Activated CD8-positive, alpha-beta memory T cell treated with anti-CD3 and anti-CD28 coated beads for 24 hours (primary cell): ENCODE measurements at regions not wholly inside any gene's neighbourhood (a gene's known extent, or its start where the extent isn't known, plus 50 kb on each side); places are given as distances from the start of the nearest gene placed in this dataset.
"Not testable (repeated sequence)": the region's sequence is repeated elsewhere in the genome, so short reads cannot be mapped to it uniquely, and the experiment has no call there.

Source experiments
- DNase-seq: peaks from one replicate; pipeline ENCODE4 v3.0.0-alpha.2; 2020

- no peak for DNase-seq
Observed at GRCh38 chr5:106076655-106077054, 1594.1 kb downstream of the EFNA5 start.

DNA sequence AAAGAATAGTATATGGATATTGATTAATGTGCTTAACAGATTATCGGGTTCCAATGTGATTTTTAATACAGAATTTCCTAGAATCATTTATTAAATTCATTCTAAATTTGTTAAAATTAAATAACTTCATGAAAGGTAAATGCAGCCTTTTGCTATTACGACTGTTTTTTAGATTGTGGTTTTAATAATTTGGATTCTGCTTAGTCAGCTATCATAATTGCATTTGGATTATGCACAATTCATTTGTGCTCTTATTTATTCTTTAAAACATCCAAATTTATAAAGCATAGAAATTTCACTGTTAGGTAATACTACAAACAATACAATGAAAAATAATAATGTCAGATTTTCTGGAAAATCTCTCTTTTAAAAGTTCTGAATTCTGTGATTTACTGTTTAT lies 1598.5 kb downstream of the EFNA5 start:
- DNase-seq, result no peak

DNA sequence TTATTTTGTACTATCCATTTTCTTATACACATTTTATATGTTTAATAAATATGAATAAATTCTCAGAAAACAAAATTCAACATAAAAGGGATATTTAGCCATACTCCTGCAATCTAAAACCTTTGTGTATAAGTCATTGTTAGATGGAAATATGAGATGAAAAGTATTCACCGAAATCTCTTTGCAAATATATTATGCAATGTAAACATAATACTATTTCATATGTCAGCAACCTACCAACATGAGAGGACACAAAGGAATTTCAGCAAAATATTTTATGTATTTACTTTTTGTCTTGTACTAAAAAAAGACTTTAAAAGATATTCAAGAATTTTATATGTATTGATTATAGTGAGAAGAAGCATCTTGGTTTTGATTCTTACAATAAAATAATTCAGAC lies 1623.4 kb downstream of the EFNA5 start:
- no peak for DNase-seq

DNA sequence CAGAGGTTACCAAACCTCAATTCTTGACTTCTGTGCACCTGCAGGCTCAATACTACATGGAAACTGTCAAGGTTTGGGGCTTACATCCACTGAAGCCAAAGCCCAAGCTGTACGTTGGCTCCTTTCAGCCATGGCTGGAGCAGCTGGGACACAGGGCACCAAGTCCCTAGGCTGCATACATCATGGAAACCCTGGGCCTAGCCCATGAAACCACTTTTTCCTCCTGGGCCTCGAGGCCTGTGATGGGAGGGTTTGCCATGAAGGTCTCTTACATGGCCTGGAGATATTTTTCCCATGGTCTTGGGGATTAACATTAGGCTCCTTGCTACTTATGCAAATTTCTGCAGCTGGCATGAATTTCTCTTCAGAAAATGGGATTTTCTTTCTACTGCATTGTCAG lies 1638.7 kb downstream of the EFNA5 start:
- not testable (repeated sequence) for DNase-seq

DNA sequence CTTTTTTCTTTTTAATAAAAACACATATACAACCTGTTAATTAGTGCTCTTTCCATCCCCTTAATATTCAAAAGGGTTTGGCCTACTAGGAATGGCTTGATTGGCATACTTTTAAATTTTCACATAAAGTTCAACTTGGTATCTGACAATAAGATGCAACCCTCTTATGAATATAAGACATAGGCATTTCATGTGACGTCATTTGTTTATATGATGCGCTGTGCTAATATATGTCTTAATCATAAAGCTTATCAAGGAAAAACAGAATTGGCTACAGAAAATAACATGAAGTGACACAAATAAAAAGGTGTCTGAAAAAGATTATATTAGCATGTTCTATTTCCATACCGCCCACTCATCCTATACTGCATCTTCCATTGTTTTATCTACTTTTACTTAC lies 1642.4 kb downstream of the EFNA5 start:
- DNase-seq, result no peak

DNA sequence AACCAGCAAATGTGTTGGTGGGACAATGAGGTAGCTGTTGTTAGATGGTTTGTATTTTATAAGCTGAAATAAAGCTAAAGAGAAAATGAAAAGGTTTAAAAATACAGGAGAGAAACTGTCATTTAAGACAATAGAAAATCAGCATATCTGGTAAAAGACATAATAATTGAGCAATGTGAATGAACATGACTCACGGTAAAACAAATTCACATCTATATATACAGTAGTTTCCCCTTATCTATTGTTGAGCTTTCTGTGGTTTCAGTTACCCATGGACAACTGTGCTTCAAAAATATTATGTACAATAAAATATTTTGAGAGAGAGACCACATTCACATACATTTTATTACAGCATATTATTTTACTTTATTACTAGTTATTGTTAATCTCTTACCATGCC lies 1649.8 kb downstream of the EFNA5 start:
- no peak for DNase-seq

- no peak for DNase-seq
Observed at GRCh38 chr5:106019261-106019660, 1651.5 kb downstream of the EFNA5 start.

GRCh38 chr5:106017243-106017857 lies 1653.4 kb downstream of the EFNA5 start:
- DNase-seq, result no peak

DNA sequence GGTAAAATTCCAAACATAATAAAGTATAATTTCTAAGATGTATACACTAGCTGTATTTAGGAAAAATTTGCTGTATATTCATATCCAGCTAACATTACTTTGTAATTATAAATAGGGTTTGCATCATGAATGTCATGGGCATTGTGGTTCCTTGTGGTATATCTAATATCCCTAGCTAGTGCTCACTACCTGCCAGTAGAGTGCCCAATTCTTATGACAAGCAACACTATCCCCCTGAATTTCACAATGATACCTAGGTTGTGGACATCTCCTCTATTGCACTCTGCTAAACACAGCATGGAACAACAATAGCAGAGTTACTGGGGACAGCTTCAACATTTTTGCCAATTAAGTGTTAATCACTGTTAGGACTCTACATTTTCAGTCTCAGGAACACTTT lies 1656.5 kb downstream of the EFNA5 start:
- DNase-seq, result no peak

GRCh38 chr5:106006242-106006641 lies 1664.5 kb downstream of the EFNA5 start:
- DNase-seq, result no peak

DNA sequence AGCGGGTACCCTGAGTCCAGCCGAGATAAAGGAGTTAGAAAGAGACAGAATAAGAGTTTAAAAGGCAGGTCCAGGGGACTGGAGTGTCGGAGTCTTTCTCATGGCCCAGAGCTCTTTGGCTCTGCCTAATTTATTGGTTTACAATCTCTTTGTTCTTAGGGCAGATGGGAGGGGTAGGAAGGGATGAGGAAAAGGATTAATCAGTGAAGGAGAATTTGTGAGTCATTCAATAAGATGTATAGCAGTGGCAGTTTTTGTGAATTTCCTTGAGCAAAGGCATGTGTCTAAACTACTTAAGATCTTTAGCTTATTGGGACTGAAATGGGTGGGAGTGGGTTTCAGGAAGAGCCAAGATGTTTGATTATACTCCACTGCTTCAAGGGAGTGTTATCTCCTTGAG lies 1671.7 kb downstream of the EFNA5 start:
- DNase-seq, result not testable (repeated sequence)

DNA sequence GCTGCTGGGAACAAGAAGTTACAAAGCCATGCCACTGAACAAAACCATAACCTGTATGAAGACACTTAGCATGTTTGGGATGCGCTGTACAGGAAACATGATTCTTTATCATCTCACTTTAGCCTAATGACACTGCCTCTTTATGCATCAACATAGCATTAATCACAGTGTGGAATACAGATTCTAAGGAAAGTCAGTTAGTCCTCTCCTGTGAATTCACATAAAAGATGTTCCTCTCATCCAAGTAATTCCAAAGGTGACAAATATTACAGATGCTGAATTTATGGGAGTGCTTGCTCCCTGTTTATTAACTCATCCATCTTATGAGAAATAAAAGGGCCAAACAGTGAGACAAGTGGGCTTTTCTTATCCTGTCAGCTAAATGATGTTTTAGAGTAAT lies 1677.7 kb downstream of the EFNA5 start:
- DNase-seq, result no peak

DNA sequence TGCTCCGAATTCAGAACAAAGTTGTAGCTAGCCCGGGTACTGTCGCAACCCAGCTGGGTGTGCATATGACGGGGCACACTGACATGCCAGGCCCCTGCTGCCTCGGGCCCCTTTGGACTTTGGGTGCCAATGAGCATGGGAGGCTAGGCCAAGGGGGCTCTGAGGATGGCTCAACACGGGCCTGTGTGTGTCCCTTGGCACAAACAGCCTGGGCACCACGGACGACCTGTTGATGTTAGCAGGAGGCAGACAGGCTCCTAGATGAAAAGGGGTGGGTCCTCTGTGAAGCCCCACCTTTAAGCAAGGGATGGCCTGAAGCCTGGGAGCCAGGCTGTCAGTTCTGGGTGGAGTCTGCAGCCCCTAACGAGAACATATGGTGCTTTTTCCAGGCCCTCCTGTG lies 1688.2 kb downstream of the EFNA5 start:
- DNase-seq, result no peak

DNA sequence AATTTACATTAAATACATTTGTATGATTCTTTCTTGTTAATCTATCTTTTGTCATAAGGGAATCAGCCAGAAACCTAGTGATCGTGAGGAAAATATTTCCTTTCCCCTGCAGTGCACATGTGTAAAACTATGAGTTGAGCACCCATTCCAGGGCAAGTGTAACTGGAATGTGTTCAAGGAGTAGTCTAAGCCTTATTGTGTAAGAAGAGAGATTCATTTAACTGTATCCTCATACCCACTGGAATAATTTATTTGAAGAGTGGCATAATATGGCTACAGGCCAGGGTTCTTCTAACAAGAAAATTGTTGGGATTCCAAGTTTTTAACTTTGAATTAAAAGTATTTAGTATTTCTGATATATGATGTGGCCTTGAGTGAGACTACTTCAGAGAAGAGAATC lies 1692.7 kb downstream of the EFNA5 start:
- no peak for DNase-seq

- no peak for DNase-seq
Observed at GRCh38 chr5:105977163-105977562, 1693.6 kb downstream of the EFNA5 start.

DNA sequence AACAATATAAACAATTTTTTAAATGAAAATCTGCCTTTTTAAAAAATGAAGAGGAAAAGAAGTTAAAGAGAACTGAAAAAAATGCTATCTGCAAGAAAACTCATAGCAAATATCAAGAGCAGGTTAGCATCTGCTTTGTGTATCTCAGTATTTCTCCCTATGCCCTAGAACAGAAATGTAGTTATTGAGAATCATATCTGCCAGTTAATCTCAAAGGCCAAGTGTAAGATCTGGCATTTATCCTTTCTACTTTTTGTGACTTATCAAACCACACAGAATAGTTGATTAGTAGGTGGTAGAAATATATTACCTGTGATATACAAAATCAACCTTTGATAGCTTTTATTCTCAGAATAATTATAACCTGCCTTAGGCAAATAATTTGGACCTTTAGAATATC lies 1699.8 kb downstream of the EFNA5 start:
- no peak for DNase-seq

DNA sequence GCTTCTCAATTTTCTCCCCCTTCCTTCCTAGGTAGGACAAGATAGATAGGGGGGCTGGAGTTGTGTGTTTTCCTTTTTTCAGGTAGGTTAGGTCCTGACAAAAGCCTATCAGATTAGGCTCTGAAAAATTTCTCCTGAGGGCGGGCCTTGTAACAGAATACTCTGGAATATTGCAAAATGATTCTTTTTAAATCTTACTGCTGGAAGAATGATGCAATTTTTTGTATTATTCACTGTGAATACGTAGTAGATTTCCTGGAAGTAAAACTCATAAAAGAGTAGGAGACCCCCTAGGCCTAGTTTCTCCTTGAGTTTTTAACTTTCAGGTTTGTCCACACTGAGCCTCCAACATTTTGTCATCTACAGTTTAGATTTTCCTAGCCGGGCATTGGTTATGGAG lies 1701.8 kb downstream of the EFNA5 start:
- no peak for DNase-seq

GRCh38 chr5:105963696-105964255 lies 1707.0 kb downstream of the EFNA5 start:
- no peak for DNase-seq

GRCh38 chr5:105961572-105961971 lies 1709.2 kb downstream of the EFNA5 start:
- no peak for DNase-seq

DNA sequence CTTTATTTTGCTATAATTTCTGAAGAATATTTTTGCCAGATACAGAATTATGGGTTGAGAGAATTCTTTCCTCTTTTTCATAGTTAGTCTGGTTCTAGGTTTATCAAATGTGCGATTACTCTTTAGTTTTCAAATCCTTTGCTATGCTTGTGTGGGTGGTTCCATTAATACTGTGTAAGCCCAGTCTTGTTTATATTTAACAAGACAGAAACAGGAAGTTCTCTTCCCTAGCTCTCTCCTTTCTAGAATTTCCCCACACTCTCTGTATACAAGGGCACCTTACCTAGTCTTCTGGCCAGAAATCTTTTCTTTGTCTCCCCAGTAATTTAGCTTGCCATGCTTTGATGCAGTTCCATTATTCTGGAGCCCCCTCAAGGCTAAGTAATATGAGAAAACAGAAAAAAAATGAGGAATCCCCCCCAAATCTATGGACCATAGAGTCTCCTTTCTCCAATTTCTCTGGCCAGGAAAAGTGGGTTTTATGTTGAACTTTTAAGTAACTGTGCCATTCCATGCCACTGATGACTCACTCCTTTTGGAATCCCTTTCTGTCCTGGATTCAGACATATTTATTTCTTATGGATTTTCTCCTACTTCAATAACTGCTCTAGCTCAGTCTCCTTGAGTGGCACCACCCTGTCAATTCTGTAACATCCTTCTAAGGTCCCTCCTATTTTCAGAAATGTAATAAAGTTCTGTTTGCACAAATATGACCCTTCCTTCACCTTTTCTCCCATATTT lies 1714.1 kb downstream of the EFNA5 start:
- no peak for DNase-seq

DNA sequence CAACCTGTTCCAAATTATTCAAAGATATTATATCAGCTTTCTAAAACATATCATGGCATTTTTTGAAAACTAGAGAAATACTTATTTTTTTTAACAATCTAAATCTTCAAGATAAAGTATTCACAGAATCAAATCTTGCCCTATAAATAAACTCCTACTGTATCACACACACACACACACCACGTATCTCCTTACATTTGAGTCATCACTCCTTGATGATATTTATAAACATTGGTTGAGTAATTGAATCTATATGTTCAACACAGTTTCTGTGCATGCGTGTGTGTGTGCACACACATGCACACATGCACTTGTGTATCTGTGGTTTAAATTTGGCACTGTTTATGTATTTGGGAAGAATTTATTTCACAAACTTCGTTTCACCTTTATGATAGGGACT lies 1716.4 kb downstream of the EFNA5 start:
- DNase-seq, result no peak

DNA sequence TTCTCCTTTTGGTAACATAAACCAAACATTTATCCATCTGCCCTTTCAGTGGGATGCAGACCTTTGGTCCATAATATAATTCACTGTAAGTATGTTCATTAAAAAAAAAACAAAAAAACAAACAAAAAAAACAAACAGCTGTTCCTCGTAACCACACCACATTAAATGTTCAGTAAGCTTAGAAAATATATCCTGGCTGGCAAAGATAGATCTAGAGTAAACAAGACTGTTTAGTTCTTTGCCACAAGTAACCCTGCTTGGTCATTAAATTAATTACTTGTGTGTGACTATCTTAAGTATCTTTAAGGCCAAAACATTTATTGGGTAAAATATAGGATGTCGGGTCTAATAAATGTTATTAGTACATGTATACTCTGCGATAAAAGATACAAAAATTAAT lies 1717.1 kb downstream of the EFNA5 start:
- DNase-seq, result no peak

DNA sequence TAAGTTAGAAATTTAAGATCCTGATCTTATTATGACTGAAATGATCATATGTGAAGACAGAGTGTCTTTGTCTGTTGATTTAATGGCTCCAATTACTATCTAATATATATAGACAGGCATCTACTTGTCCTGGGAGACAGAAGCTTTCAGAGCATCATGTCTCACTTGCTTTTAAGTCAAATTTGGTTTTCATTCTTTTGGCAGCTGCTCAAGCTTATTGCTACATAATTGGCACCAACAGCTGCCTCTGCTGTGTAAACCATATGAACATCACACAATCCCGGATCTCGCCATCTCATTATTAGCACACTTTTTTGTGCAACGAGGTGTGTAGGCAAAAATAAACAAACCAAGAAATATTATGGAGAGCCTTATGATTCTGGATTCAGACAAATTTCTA lies 1717.9 kb downstream of the EFNA5 start:
- no peak for DNase-seq

DNA sequence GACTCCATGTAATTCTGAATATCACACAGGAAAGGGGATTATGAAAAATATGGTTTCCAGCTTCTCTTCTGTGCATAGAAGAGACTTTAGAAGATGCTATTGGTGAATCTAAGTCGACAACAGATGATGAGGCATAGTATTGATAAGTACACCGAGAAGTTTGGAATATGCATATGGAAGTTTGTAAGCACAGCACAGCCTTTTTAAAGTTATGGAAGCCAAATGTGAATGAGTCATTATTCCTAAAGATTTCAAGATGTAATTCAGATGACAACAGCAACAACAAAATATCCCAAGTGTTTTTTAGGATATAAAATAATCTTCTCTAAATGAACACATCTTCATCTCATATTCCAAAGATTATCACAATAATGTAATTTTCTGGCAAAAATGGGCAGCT lies 1723.3 kb downstream of the EFNA5 start:
- DNase-seq, result no peak
